ENCODE measurements at regions not wholly inside any gene's neighbourhood (a gene's known extent, or its start where the extent isn't known, plus 50 kb on each side); places are given as distances from the start of the nearest gene placed in this dataset.

DNA sequence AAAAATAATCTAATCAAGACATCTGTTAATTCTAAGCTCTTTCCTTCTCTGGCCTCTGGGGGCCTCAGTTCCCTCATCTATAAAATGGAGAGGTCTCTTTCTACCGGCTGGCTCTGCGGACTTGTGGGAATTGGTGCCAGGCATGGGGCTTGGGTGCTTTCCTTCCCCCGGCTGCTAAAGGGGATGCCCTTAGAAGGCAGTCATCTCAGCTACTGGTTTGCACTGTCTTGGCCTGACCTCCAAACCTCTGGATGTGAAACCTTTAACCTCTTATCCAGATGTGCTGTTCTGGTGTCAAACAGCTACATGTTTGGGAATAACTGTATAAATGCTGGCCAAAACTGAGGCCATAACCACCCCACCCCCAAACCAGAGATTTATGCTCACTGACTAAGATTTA lies 320.0 kb downstream of the RPS24 start:
- no peak overlapping the region for H3K4me3 ChIP-seq (ENCODE audit: low read depth, low read length)
- no peak for TF ChIP-seq CTCF (IDR thresholded peaks at IDR 0.05; ENCODE audit: insufficient read depth, low read depth, low read length)

GRCh38 chr10:78354101-78354500 lies 320.4 kb downstream of the RPS24 start:
- no peak overlapping the region for H3K4me3 ChIP-seq (ENCODE audit: low read depth, low read length)
- no peak for TF ChIP-seq CTCF (IDR thresholded peaks at IDR 0.05; ENCODE audit: insufficient read depth, low read depth, low read length)
- peak; percentile 29 for DNase-seq (ENCODE audit: low read depth)

More for the DNA sequence above, 320.0 kb downstream of the RPS24 start:
- DNase-seq (ENCODE audit: low read depth) = no peak

- no peak for TF ChIP-seq CTCF (IDR thresholded peaks at IDR 0.05; ENCODE audit: insufficient read depth, low read depth, low read length)
- no peak for DNase-seq (ENCODE audit: low read depth)
- H3K4me3 ChIP-seq (ENCODE audit: low read depth, low read length) = no peak overlapping the region
Observed at GRCh38 chr10:78356291-78356900, 322.7 kb downstream of the RPS24 start.

- DNase-seq (ENCODE audit: low read depth) = no peak
- no peak overlapping the region for H3K4me3 ChIP-seq (ENCODE audit: low read depth, low read length)
- TF ChIP-seq CTCF (IDR thresholded peaks at IDR 0.05; ENCODE audit: insufficient read depth, low read depth, low read length) = no peak
Observed at GRCh38 chr10:78357141-78358063, 323.7 kb downstream of the RPS24 start.

DNA sequence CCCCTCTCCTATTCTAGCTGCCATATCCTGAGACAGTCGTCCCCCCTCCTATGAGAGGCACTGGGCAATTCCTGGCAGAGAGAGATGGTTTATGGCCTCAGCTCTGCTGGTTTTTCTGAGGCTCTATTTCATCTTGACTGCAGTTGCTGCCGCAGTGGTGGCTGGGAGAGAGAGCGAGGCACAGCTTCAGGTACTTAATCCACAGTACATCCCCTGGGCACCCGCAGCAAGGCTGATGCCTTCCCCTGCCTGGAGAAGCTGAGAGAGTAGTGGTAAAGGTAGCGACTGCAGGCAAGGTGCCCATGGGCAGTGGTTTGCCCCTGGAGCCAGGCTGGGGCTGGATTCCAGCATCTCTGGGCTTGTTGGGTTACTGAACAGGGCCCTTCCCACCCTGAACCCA lies 324.7 kb downstream of the RPS24 start:
- no peak for TF ChIP-seq CTCF (IDR thresholded peaks at IDR 0.05; ENCODE audit: insufficient read depth, low read depth, low read length)
- no peak for DNase-seq (ENCODE audit: low read depth)
- H3K4me3 ChIP-seq (ENCODE audit: low read depth, low read length) = no peak overlapping the region

DNA sequence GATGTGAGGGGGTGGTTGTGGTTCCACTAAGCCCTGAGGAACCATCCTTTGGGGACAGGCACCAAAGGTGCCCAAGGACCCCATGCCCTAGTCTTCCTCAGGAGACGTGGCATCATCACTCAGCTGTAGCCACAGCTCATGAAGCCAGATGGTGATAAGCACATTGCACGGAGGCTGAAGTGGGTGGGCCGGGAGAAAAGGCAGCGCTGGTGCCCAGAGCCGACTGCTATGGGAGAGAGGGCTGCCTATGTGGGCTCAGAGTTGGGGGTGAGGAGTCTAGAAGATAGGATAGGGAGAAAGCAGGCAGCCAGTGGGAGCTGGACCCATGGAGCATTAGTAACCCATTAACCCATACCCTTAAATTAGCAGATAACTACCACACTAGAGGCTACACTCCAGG lies 325.3 kb downstream of the RPS24 start:
- no peak overlapping the region for H3K4me3 ChIP-seq (ENCODE audit: low read depth, low read length)
- no peak for DNase-seq (ENCODE audit: low read depth)
- TF ChIP-seq CTCF (IDR thresholded peaks at IDR 0.05; ENCODE audit: insufficient read depth, low read depth, low read length) = no peak

Data from fibroblast of villous mesenchyme (primary cell).